HepG2 (cell line): ENCODE measurements at regions not wholly inside any gene's neighbourhood (a gene's known extent, or its start where the extent isn't known, plus 50 kb on each side); places are given as distances from the start of the nearest gene placed in this dataset.

Experiments used
- ATAC-seq: fragments of 200-7000 bp; cut with Tn5 transposase; 3 replicates; pipeline ENCODE4 v1.9.1; 2020; ENCODE audit warnings: mild to moderate bottlenecking, moderate library complexity
- BruUV-seq: library from RNA; stranded (reverse); fragments of 400-500 nt; replicated peaks from 2 replicates; lab custom pipeline; 2021; lab: Mats Ljungman, UMichigan
- CTCF ChIA-PET: fragments of 300-600 bp; formaldehyde crosslinking; extraction: SDS; loops from one replicate; lab custom pipeline; 2021; ENCODE audit warnings: low total read pairs, inconsistent platforms, low intra/inter-chr PET ratio; lab: Yijun Ruan, JAX
- POLR2A ChIA-PET: fragments of 350-600 bp; sonication (Branson Sonifier 250); formaldehyde crosslinking; loops from one replicate; lab custom pipeline; 2020; ENCODE audit warnings: antibody characterized with exemption, inconsistent platforms; lab: Yijun Ruan, JAX
- DNase-seq: peaks from one replicate; pipeline ENCODE4 v3.0.0-alpha.2; 2015; ENCODE audit warnings: low spot score
- FAIRE-seq: peaks from 3 replicates; lab custom pipeline; 2011; peaks lifted over from hg19 to GRCh38; lab: Jason Lieb, UNC
- H2AFZ ChIP-seq: one replicate; pipeline ENCODE4 v1.6.1; 2011; ENCODE audit warnings: low read length, inconsistent platforms
- H3K27ac ChIP-seq: fragments of 300-600 bp; 3 replicates; pipeline ENCODE4 v1.8.0; 2011; ENCODE audit warnings: mixed run types, mild to moderate bottlenecking, mixed read lengths, low read length, inconsistent platforms; ENCODE audit not compliant: insufficient read depth; ENCODE audit errors: extremely low read length
- H3K27me3 ChIP-seq, 2 experiments: fragments of 200-600 bp in 1 of 2; 2 replicates in 1 of 2; 3 replicates in 1 of 2; pipeline versions ENCODE4 v1.6.0 to v1.8.0; 2011; ENCODE audit warnings: low read length in 2 of 2, mild to moderate bottlenecking in 2 of 2, moderate library complexity in 2 of 2, inconsistent platforms in 1 of 2; ENCODE audit not compliant: insufficient read depth in 2 of 2, control insufficient read depth in 1 of 2
- H3K36me3 ChIP-seq, 2 experiments: fragments of 200-600 bp in 1 of 2; replicated peaks in 1 of 2; 2 replicates in 1 of 2; 3 replicates in 1 of 2; pipeline versions ENCODE4 v1.5.1 to v1.8.0; 2011; ENCODE audit warnings: low read length in 2 of 2, inconsistent platforms in 1 of 2; ENCODE audit not compliant: insufficient read depth in 2 of 2, control insufficient read depth in 1 of 2
- H3K4me1 ChIP-seq: 2 replicates; pipeline ENCODE4 v1.5.1; 2012; ENCODE audit warnings: low read length, inconsistent platforms; ENCODE audit not compliant: insufficient read depth
- H3K4me2 ChIP-seq: 2 replicates; pipeline ENCODE4 v1.6.0; 2011; ENCODE audit warnings: low read depth, low read length, inconsistent platforms
- H3K4me3 ChIP-seq, 3 experiments: fragments of 200-600 bp in 1 of 3; sonication (generic), shearing (Covaris generic) in 1 of 3; replicated peaks in 1 of 3; 2 replicates each; pipeline ENCODE4 v1.5.1; 2011 to 2016; ENCODE audit warnings: low read length in 3 of 3, inconsistent platforms in 2 of 3, low read depth in 2 of 3, mild to moderate bottlenecking in 2 of 3, control low read depth in 1 of 3, mixed read lengths in 1 of 3; ENCODE audit not compliant: insufficient read depth in 1 of 3
- H3K79me2 ChIP-seq: one replicate; pipeline ENCODE4 v1.6.1; 2011; ENCODE audit warnings: low read length, inconsistent platforms; ENCODE audit not compliant: insufficient read depth
- H3K9ac ChIP-seq: 2 replicates; pipeline ENCODE4 v1.6.0; 2011; ENCODE audit warnings: mild to moderate bottlenecking, low read depth, low read length, inconsistent platforms; ENCODE audit not compliant: insufficient read depth
- H3K9me3 ChIP-seq: 2 replicates; pipeline ENCODE4 v1.5.1; 2012; ENCODE audit warnings: mild to moderate bottlenecking, low read length
- H4K20me1 ChIP-seq: 2 replicates; pipeline ENCODE4 v1.6.0; 2011; ENCODE audit warnings: inconsistent platforms, mild to moderate bottlenecking, low read length, moderate library complexity; ENCODE audit not compliant: insufficient read depth
- AGO1 ChIP-seq: fragments of 200-400 bp; formaldehyde crosslinking; IDR thresholded peaks from 2 replicates; pipeline ENCODE4 v1.6.1; 2017; ENCODE audit warnings: mild to moderate bottlenecking, low read depth, low read length, moderate library complexity; ENCODE audit not compliant: poor library complexity, severe bottlenecking
- E2F2 ChIP-seq: sonication (generic); formaldehyde crosslinking; IDR thresholded peaks from 2 replicates; pipeline ENCODE4 v1.4.0; 2020; ENCODE audit warnings: missing genetic modification reagents, borderline replicate concordance
- HBP1 ChIP-seq: IDR thresholded peaks from 2 replicates; pipeline ENCODE4 v1.6.1; 2016; ENCODE audit warnings: low read depth, control low read depth
- KDM2A ChIP-seq: sonication (generic); formaldehyde crosslinking; IDR thresholded peaks from 2 replicates; pipeline ENCODE4 v1.4.0; 2020; ENCODE audit warnings: low read depth, missing genetic modification reagents, borderline replicate concordance
- PCBP2 ChIP-seq: fragments of 200-400 bp; formaldehyde crosslinking; optimal IDR thresholded peaks from 2 replicates; pipeline ENCODE3; 2018; ENCODE audit warnings: low read length, low read depth; ENCODE audit not compliant: poor library complexity, severe bottlenecking
- TOPORS ChIP-seq: sonication (generic); formaldehyde crosslinking; IDR thresholded peaks from 2 replicates; pipeline ENCODE4 v1.8.0; 2023; ENCODE audit warnings: mild to moderate bottlenecking, missing genetic modification reagents
- ZBTB49 ChIP-seq: sonication (generic); formaldehyde crosslinking; IDR thresholded peaks from 2 replicates; pipeline ENCODE4 v1.4.0; 2020; ENCODE audit warnings: missing genetic modification reagents, borderline replicate concordance
- ZBTB7A ChIP-seq: sonication (generic); formaldehyde crosslinking; IDR thresholded peaks from 2 replicates; pipeline ENCODE4 v1.8.0; 2022; ENCODE audit warnings: mild to moderate bottlenecking, missing genetic modification reagents
- ZMYM3 ChIP-seq: sonication (generic); formaldehyde crosslinking; IDR thresholded peaks from 2 replicates; pipeline ENCODE4 v1.5.1; 2020; ENCODE audit warnings: mild to moderate bottlenecking, missing genetic modification reagents
- ZNF224 ChIP-seq: sonication (generic); formaldehyde crosslinking; IDR thresholded peaks from 2 replicates; pipeline ENCODE4 v1.5.0; 2020; ENCODE audit warnings: mild to moderate bottlenecking, missing genetic modification reagents
- ZNF34 ChIP-seq: sonication (generic); formaldehyde crosslinking; IDR thresholded peaks from 2 replicates; pipeline ENCODE4 v1.4.0; 2020; ENCODE audit warnings: mild to moderate bottlenecking, missing genetic modification reagents, borderline replicate concordance
- ZNF576 ChIP-seq: sonication (generic); formaldehyde crosslinking; IDR thresholded peaks from 2 replicates; pipeline ENCODE4 v1.4.0; 2020; ENCODE audit warnings: mild to moderate bottlenecking, missing genetic modification reagents
- ZNF724P ChIP-seq: sonication (generic); formaldehyde crosslinking; IDR thresholded peaks from 2 replicates; pipeline ENCODE4 v1.8.0; 2022; ENCODE audit warnings: missing genetic modification reagents, borderline replicate concordance
- ZNF768 ChIP-seq: sonication (generic); formaldehyde crosslinking; IDR thresholded peaks from 2 replicates; pipeline ENCODE4 v1.4.0; 2020; ENCODE audit warnings: missing genetic modification reagents
- WGBS: methylation state at CpG from one replicate; pipeline ENCODE4 v1.1.6; 2017; ENCODE audit warnings: low lambda C conversion rate; 5-methylcytosine and 5-hydroxymethylcytosine counted together
- in situ Hi-C: cut with HindIII; loops from 2 replicates; pipeline ENCODE4 v1.10.0; 2017; ENCODE audit warnings: low pct_unique_long_range_greater_than_20kb; ENCODE audit not compliant: extremely low pct_ligation_motif_present
- intact Hi-C: fragments of 100-400 bp; cut with micrococcal nuclease; formaldehyde crosslinking; loops from one replicate; pipeline ENCODE4 v1.10.0; 2022; ENCODE audit not compliant: unreplicated experiment

GRCh38 chrX:33272986-33273385 lies 61.6 kb upstream of the DMD start:
- Histone ChIP-seq H3K4me2 (no peak overlapping the region), H3K4me1 (no peaks in the 10 kb centered on the region), H3K9ac (no peak overlapping the region), H4K20me1 (no peaks in the 10 kb centered on the region), H3K9me3 (no peaks in the 10 kb centered on the region), H3K27me3 (no peaks in the 10 kb centered on the region), H3K4me3 (no peak overlapping the region), H2AFZ (no peak overlapping the region), H3K36me3 (no peaks in the 10 kb centered on the region), H3K27ac (no peak overlapping the region), H3K79me2 (no peaks in the 10 kb centered on the region)
- in situ Hi-C loops, result no loop called here
- intact Hi-C loops, result no loop called here
- 0% methylated on average over 1 of the region's 1 CpG for WGBS
- POLR2A ChIA-PET, result no interaction called here
- CTCF ChIA-PET, result no interaction called here
- FAIRE-seq (no peak), DNase-seq (no peak), ATAC-seq (no peak)
- BruUV-seq, result no TSS peak
- no peak for TF ChIP-seq ZNF724P (CRISPR knock-in tag)
- TF ChIP-seq ZMYM3 (CRISPR knock-in tag), result no peak
- no peak for TF ChIP-seq ZNF576 (CRISPR knock-in tag)
- TF ChIP-seq AGO1, result no peak
- TF ChIP-seq KDM2A (CRISPR knock-in tag), result no peak
- TF ChIP-seq ZNF34 (CRISPR knock-in tag), result no peak
- TF ChIP-seq ZBTB49 (CRISPR knock-in tag), result no peak
- TF ChIP-seq PCBP2, result no peak
- TF ChIP-seq ZNF768 (CRISPR knock-in tag), result no peak
- TF ChIP-seq ZBTB7A (CRISPR knock-in tag), result no peak
- TF ChIP-seq ZNF224 (CRISPR knock-in tag), result no peak
- no peak for TF ChIP-seq E2F2 (CRISPR knock-in tag)
- TF ChIP-seq HBP1, result no peak
- no peak for TF ChIP-seq TOPORS
